Neural progenitor cell (in vitro differentiated cells): ENCODE measurements at regions not wholly inside any gene's neighbourhood (a gene's known extent, or its start where the extent isn't known, plus 50 kb on each side); places are given as distances from the start of the nearest gene placed in this dataset.

Experiments
- DNase-seq: peaks from one replicate; pipeline ENCODE4 v3.0.0-alpha.2; 2016; ENCODE audit warnings: low spot score
- H2AFZ ChIP-seq: fragments of 200-600 bp; sonication (generic); replicated peaks from 2 replicates; pipeline ENCODE4 v1.6.1; 2016; ENCODE audit warnings: antibody characterized with exemption
- H3F3A ChIP-seq: fragments of 200-600 bp; sonication (generic); 2 replicates; pipeline ENCODE4 v1.6.1; 2016; ENCODE audit warnings: antibody characterized with exemption, low read depth
- H3K27ac ChIP-seq: fragments of 200-600 bp; sonication (generic); 2 replicates; pipeline ENCODE4 v1.5.1; 2016; ENCODE audit warnings: mild to moderate bottlenecking
- H3K27me3 ChIP-seq: fragments of 200-600 bp; sonication (generic); 2 replicates; pipeline ENCODE4 v1.6.1; 2016; ENCODE audit warnings: mild to moderate bottlenecking, moderate library complexity
- H3K36me3 ChIP-seq: fragments of 200-600 bp; sonication (generic); 2 replicates; pipeline ENCODE4 v1.5.1; 2016
- H3K4me1 ChIP-seq: fragments of 200-600 bp; sonication (generic); 2 replicates; pipeline ENCODE4 v1.6.1; 2016; ENCODE audit warnings: mixed run types
- H3K4me2 ChIP-seq: fragments of 200-600 bp; sonication (generic); 2 replicates; pipeline ENCODE4 v1.6.1; 2016
- H3K4me3 ChIP-seq: fragments of 200-600 bp; sonication (generic); 2 replicates; pipeline ENCODE4 v1.5.1; 2016
- H3K79me2 ChIP-seq: fragments of 200-600 bp; sonication (generic); 2 replicates; pipeline ENCODE4 v1.6.1; 2016; ENCODE audit warnings: low read depth
- H3K9ac ChIP-seq: fragments of 200-600 bp; sonication (generic); 2 replicates; pipeline ENCODE4 v1.6.1; 2016
- H3K9me3 ChIP-seq: fragments of 200-600 bp; sonication (generic); 2 replicates; pipeline ENCODE4 v1.5.1; 2016; ENCODE audit warnings: low read depth
- H4K20me1 ChIP-seq: fragments of 200-600 bp; sonication (generic); 2 replicates; pipeline ENCODE4 v1.6.1; 2016; ENCODE audit warnings: low read depth
- H3K27ac Mint-ChIP-seq: 3 replicates; pipeline ENCODE4 v1.8.0; 2021; ENCODE audit warnings: mixed read lengths
- H3K27me3 Mint-ChIP-seq: 2 replicates; pipeline ENCODE4 v1.8.0; 2022; ENCODE audit warnings: low read depth, mild to moderate bottlenecking, inconsistent platforms, moderate library complexity, mixed read lengths; ENCODE audit not compliant: insufficient read depth
- H3K36me3 Mint-ChIP-seq: 3 replicates; pipeline ENCODE4 v1.8.0; 2021; ENCODE audit warnings: mixed read lengths
- H3K4me1 Mint-ChIP-seq: 3 replicates; pipeline ENCODE4 v1.8.0; 2021; ENCODE audit warnings: mixed read lengths
- H3K4me3 Mint-ChIP-seq: 3 replicates; pipeline ENCODE4 v1.8.0; 2021; ENCODE audit warnings: mild to moderate bottlenecking, moderate library complexity, mixed read lengths
- H3K9me3 Mint-ChIP-seq: 3 replicates; pipeline ENCODE4 v1.8.0; 2020; ENCODE audit warnings: mixed read lengths
- CTCF ChIP-seq: fragments of 200-600 bp; sonication (generic); IDR thresholded peaks from 2 replicates; pipeline ENCODE4 v1.5.1; 2017; ENCODE audit warnings: antibody characterized with exemption, mild to moderate bottlenecking
- EZH2 ChIP-seq: fragments of 200-600 bp; sonication (generic); IDR thresholded peaks from 2 replicates; pipeline ENCODE4 v1.6.1; 2017; ENCODE audit warnings: antibody characterized with exemption, mild to moderate bottlenecking, moderate library complexity
- EZH2phosphoT487 ChIP-seq: fragments of 200-600 bp; sonication (generic); IDR thresholded peaks from 2 replicates; pipeline ENCODE4 v1.6.1; 2017; ENCODE audit warnings: antibody characterized with exemption

- peaks cover 8% of the 10 kb centered on the region for H3K4me1 Mint-ChIP-seq
- no peak overlapping the region for H3K4me3 Mint-ChIP-seq
- no peak overlapping the region for H3K9ac ChIP-seq
- H2AFZ ChIP-seq, result no peak overlapping the region
- H3K4me3 ChIP-seq, result no peak overlapping the region
- H3K36me3 Mint-ChIP-seq, result no peaks in the 10 kb centered on the region
- no peaks in the 10 kb centered on the region for H3K36me3 ChIP-seq
- H3F3A ChIP-seq, result peaks cover 6% of the 10 kb centered on the region
- H3K4me1 ChIP-seq, result peaks cover 15% of the 10 kb centered on the region
- H3K27me3 ChIP-seq, result no peaks in the 10 kb centered on the region
- no peaks in the 10 kb centered on the region for H3K9me3 Mint-ChIP-seq
- no peaks in the 10 kb centered on the region for H3K79me2 ChIP-seq
- no peak for DNase-seq
- H3K27me3 Mint-ChIP-seq, result peaks cover 5% of the 10 kb centered on the region
- no peak overlapping the region for H3K27ac ChIP-seq
- H4K20me1 ChIP-seq, result no peaks in the 10 kb centered on the region
- no peak overlapping the region for H3K27ac Mint-ChIP-seq
- H3K4me2 ChIP-seq, result no peak overlapping the region
- no peaks in the 10 kb centered on the region for H3K9me3 ChIP-seq
- TF ChIP-seq EZH2 (no peak), EZH2phosphoT487 (no peak), CTCF (no peak)
Observed at GRCh38 chr5:98504505-98504904, 269.0 kb upstream of the RGMB start.

GRCh38 chr5:98510143-98510985 is 263.1 kb upstream of the RGMB start:
- Histone ChIP-seq H3F3A (peaks cover 9% of the 10 kb centered on the region), H3K4me1 (peaks cover 23% of the 10 kb centered on the region), H3K4me3 (no peak overlapping the region), H2AFZ (peak overlapping the region; percentile 67), H3K79me2 (no peaks in the 10 kb centered on the region), H3K27ac (no peak overlapping the region), H3K9ac (no peak overlapping the region), H3K36me3 (no peaks in the 10 kb centered on the region), H4K20me1 (no peaks in the 10 kb centered on the region), H3K4me2 (peak overlapping the region; percentile 6), H3K27me3 (no peaks in the 10 kb centered on the region), H3K9me3 (no peaks in the 10 kb centered on the region)
- H3K27ac Mint-ChIP-seq, result no peak overlapping the region
- TF ChIP-seq EZH2phosphoT487 (peak; percentile 79), CTCF (no peak), EZH2 (no peak)
- DNase-seq, result no peak
- H3K36me3 Mint-ChIP-seq, result no peaks in the 10 kb centered on the region
- H3K4me3 Mint-ChIP-seq, result no peak overlapping the region
- peaks cover 11% of the 10 kb centered on the region for H3K27me3 Mint-ChIP-seq
- H3K9me3 Mint-ChIP-seq, result no peaks in the 10 kb centered on the region
- peaks cover 23% of the 10 kb centered on the region for H3K4me1 Mint-ChIP-seq

- H3K4me1 Mint-ChIP-seq, result peaks cover 27% of the 10 kb centered on the region
- Histone ChIP-seq H4K20me1 (no peaks in the 10 kb centered on the region), H3K36me3 (no peaks in the 10 kb centered on the region), H2AFZ (no peak overlapping the region), H3K4me2 (no peak overlapping the region), H3K4me1 (peaks cover 30% of the 10 kb centered on the region), H3K9me3 (no peaks in the 10 kb centered on the region), H3K79me2 (no peaks in the 10 kb centered on the region), H3F3A (peaks cover 9% of the 10 kb centered on the region), H3K27me3 (no peaks in the 10 kb centered on the region), H3K4me3 (no peak overlapping the region), H3K27ac (no peak overlapping the region), H3K9ac (no peak overlapping the region)
- DNase-seq, result peak; percentile 27
- peaks cover 6% of the 10 kb centered on the region for H3K27me3 Mint-ChIP-seq
- H3K4me3 Mint-ChIP-seq, result no peak overlapping the region
- H3K27ac Mint-ChIP-seq, result no peak overlapping the region
- H3K9me3 Mint-ChIP-seq, result no peaks in the 10 kb centered on the region
- no peak for TF ChIP-seq EZH2
- TF ChIP-seq CTCF, result no peak
- no peak for TF ChIP-seq EZH2phosphoT487
- H3K36me3 Mint-ChIP-seq, result no peaks in the 10 kb centered on the region
Observed at GRCh38 chr5:98513380-98513779, 260.1 kb upstream of the RGMB start.
